ENCODE measurements at regions not wholly inside any gene's neighbourhood (a gene's known extent, or its start where the extent isn't known, plus 50 kb on each side); places are given as distances from the start of the nearest gene placed in this dataset.
"Not testable (repeated sequence)": the region's sequence is repeated elsewhere in the genome, so short reads cannot be mapped to it uniquely, and the experiment has no call there.

GRCh38 chr19:31039151-31039550 lies 310.1 kb downstream of the TSHZ3 start:
- Histone ChIP-seq H3K27ac (ENCODE audit: low read length) (no peak overlapping the region), H3K4me1 (ENCODE audit: control insufficient read depth, insufficient read depth, low read length) (peaks cover 9% of the 10 kb centered on the region), H3K27me3 (ENCODE audit: control insufficient read depth in 1 of 2, insufficient read depth in 2 of 2, low read length in 2 of 2) (no peaks in the 10 kb centered on the region), H3K9ac (ENCODE audit: low read length in 2 of 2) (no peak overlapping the region), H3K36me3 (ENCODE audit: control insufficient read depth in 2 of 2, insufficient read depth in 2 of 2, low read length in 2 of 2) (no peaks in the 10 kb centered on the region), H3K9me3 (ENCODE audit: control insufficient read depth in 2 of 2, low read length in 2 of 2) (no peaks in the 10 kb centered on the region), H3K4me3 (ENCODE audit: low read length in 2 of 2) (no peak overlapping the region)

- Histone ChIP-seq H3K9ac (ENCODE audit: low read length in 2 of 2) (no peak overlapping the region), H3K4me3 (ENCODE audit: low read length in 2 of 2) (no peak overlapping the region), H3K27ac (ENCODE audit: low read length) (no peak overlapping the region), H3K36me3 (ENCODE audit: control insufficient read depth in 2 of 2, insufficient read depth in 2 of 2, low read length in 2 of 2) (no peaks in the 10 kb centered on the region), H3K9me3 (ENCODE audit: control insufficient read depth in 2 of 2, low read length in 2 of 2) (no peaks in the 10 kb centered on the region), H3K4me1 (ENCODE audit: control insufficient read depth, insufficient read depth, low read length) (peaks cover 9% of the 10 kb centered on the region), H3K27me3 (ENCODE audit: control insufficient read depth in 1 of 2, insufficient read depth in 2 of 2, low read length in 2 of 2) (no peaks in the 10 kb centered on the region)
Measured at GRCh38 chr19:31037286-31037980, 311.8 kb downstream of the TSHZ3 start.

- not testable (repeated sequence) for H3K9me3 ChIP-seq (ENCODE audit: control insufficient read depth in 2 of 2, low read length in 2 of 2); H3K4me3 ChIP-seq (ENCODE audit: low read length in 2 of 2); H3K27me3 ChIP-seq (ENCODE audit: control insufficient read depth in 1 of 2, insufficient read depth in 2 of 2, low read length in 2 of 2); H3K27ac ChIP-seq (ENCODE audit: low read length); H3K9ac ChIP-seq (ENCODE audit: low read length in 2 of 2); H3K36me3 ChIP-seq (ENCODE audit: control insufficient read depth in 2 of 2, insufficient read depth in 2 of 2, low read length in 2 of 2); H3K4me1 ChIP-seq (ENCODE audit: control insufficient read depth, insufficient read depth, low read length)
Measured at GRCh38 chr19:31031455-31031854, 317.8 kb downstream of the TSHZ3 start.

DNA sequence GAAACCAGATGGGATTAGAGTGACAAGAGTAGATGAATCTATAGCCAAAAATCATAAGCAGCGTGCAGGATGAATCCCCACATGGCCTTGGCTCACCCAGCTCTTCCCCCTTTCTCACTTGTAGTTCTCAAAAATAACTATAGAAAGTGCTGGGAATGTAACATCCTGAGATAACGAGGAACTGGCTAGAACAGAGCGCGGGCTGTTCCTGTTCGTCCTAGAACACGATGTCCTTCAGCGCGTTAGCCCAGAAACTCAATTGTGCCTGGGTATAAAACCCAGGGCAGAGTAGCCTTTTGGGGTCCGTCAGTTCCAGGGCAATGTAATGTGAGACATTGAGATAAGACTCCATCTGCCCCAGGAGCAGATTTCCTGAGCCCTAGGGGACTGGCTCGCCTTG lies 326.2 kb downstream of the TSHZ3 start:
- Histone ChIP-seq H3K27me3 (ENCODE audit: control insufficient read depth in 1 of 2, insufficient read depth in 2 of 2, low read length in 2 of 2) (no peaks in the 10 kb centered on the region), H3K9ac (ENCODE audit: low read length in 2 of 2) (no peak overlapping the region), H3K27ac (ENCODE audit: low read length) (no peak overlapping the region), H3K4me1 (ENCODE audit: control insufficient read depth, insufficient read depth, low read length) (no peaks in the 10 kb centered on the region), H3K4me3 (ENCODE audit: low read length in 2 of 2) (no peak overlapping the region), H3K36me3 (ENCODE audit: control insufficient read depth in 2 of 2, insufficient read depth in 2 of 2, low read length in 2 of 2) (no peaks in the 10 kb centered on the region), H3K9me3 (ENCODE audit: control insufficient read depth in 2 of 2, low read length in 2 of 2) (peaks cover 0 to 3% of the 10 kb centered on the region in 2 donors)

DNA sequence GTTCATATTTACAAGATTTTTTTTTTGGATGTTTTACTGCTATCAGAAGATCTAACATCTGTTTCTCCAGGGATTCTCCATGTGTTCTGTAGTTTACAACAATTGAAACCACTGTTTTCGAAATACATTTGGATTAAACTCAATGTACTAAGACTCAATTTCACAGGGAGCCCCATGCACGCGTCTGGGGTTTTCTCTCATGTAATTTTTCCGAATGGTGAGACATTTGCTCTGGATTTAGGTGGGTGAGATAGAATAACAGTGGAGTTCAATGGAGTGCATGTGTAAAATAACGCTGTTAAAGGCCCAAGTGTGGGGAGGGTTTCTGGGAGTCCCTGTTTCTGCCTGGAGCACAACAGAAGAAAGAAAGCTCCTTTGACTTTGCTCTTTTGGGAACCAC lies 330.3 kb downstream of the TSHZ3 start:
- peaks cover 0 to 3% of the 10 kb centered on the region in 2 donors for H3K9me3 ChIP-seq (ENCODE audit: control insufficient read depth in 2 of 2, low read length in 2 of 2)
- no peaks in the 10 kb centered on the region for H3K4me1 ChIP-seq (ENCODE audit: control insufficient read depth, insufficient read depth, low read length)
- H3K27me3 ChIP-seq (ENCODE audit: control insufficient read depth in 1 of 2, insufficient read depth in 2 of 2, low read length in 2 of 2): no peaks in the 10 kb centered on the region
- no peak overlapping the region for H3K27ac ChIP-seq (ENCODE audit: low read length)
- H3K9ac ChIP-seq (ENCODE audit: low read length in 2 of 2): no peak overlapping the region
- H3K36me3 ChIP-seq (ENCODE audit: control insufficient read depth in 2 of 2, insufficient read depth in 2 of 2, low read length in 2 of 2): no peaks in the 10 kb centered on the region
- H3K4me3 ChIP-seq (ENCODE audit: low read length in 2 of 2): no peak overlapping the region

- no peak overlapping the region for H3K9ac ChIP-seq (ENCODE audit: low read length in 2 of 2)
- no peaks in the 10 kb centered on the region for H3K4me1 ChIP-seq (ENCODE audit: control insufficient read depth, insufficient read depth, low read length)
- no peak overlapping the region for H3K4me3 ChIP-seq (ENCODE audit: low read length in 2 of 2)
- H3K36me3 ChIP-seq (ENCODE audit: control insufficient read depth in 2 of 2, insufficient read depth in 2 of 2, low read length in 2 of 2): no peaks in the 10 kb centered on the region
- H3K27me3 ChIP-seq (ENCODE audit: control insufficient read depth in 1 of 2, insufficient read depth in 2 of 2, low read length in 2 of 2): no peaks in the 10 kb centered on the region
- H3K9me3 ChIP-seq (ENCODE audit: control insufficient read depth in 2 of 2, low read length in 2 of 2): no peaks in the 10 kb centered on the region
- H3K27ac ChIP-seq (ENCODE audit: low read length): no peak overlapping the region
Measured at GRCh38 chr19:31015778-31016177, 333.5 kb downstream of the TSHZ3 start.

GRCh38 chr19:31014668-31015067 lies 334.6 kb downstream of the TSHZ3 start:
- Histone ChIP-seq H3K9me3 (ENCODE audit: control insufficient read depth in 2 of 2, low read length in 2 of 2) (no peaks in the 10 kb centered on the region), H3K9ac (ENCODE audit: low read length in 2 of 2) (no peak overlapping the region)

DNA sequence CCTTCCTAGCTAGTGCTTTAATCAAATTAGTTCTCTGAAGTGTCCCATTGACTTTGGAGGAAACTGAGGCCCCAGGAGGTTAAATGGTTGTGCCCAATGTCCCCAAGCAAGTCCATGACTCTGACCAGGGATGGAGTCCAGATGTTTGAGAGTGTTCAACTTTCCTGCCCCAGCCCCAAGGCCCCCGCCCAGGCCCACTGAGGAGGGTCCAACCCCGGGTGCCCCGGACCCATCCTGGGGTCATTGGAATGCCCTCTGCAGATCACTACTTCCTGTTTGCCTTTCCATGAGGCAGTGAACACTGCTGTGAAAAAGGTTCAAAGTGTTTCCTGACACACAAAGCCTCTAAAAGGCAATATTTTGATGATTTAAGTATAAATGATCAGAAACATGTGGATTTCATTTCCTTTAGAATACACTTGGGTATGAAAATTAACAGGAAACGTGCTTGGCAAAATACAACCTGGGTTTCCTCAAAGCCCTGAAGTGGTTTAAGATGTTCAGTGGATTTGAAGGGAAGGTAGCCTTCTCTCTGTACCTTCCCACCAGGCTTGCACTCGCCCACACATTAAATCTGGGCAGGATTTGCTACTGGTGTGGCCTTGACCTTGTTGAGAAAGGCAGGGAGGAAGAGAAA lies 335.7 kb downstream of the TSHZ3 start:
- H3K36me3 ChIP-seq (ENCODE audit: control insufficient read depth in 2 of 2, insufficient read depth in 2 of 2, low read length in 2 of 2): no peaks in the 10 kb centered on the region
- H3K9ac ChIP-seq (ENCODE audit: low read length in 2 of 2): no peak overlapping the region
- H3K4me3 ChIP-seq (ENCODE audit: low read length in 2 of 2): no peak overlapping the region
- no peaks in the 10 kb centered on the region for H3K4me1 ChIP-seq (ENCODE audit: control insufficient read depth, insufficient read depth, low read length)
- H3K27ac ChIP-seq (ENCODE audit: low read length): no peak overlapping the region
- no peaks in the 10 kb centered on the region for H3K27me3 ChIP-seq (ENCODE audit: control insufficient read depth in 1 of 2, insufficient read depth in 2 of 2, low read length in 2 of 2)
- no peaks in the 10 kb centered on the region for H3K9me3 ChIP-seq (ENCODE audit: control insufficient read depth in 2 of 2, low read length in 2 of 2)

More at GRCh38 chr19:31014668-31015067, 334.6 kb downstream of the TSHZ3 start:
- Histone ChIP-seq H3K27ac (ENCODE audit: low read length) (no peak overlapping the region), H3K27me3 (ENCODE audit: control insufficient read depth in 1 of 2, insufficient read depth in 2 of 2, low read length in 2 of 2) (no peaks in the 10 kb centered on the region), H3K4me1 (ENCODE audit: control insufficient read depth, insufficient read depth, low read length) (no peaks in the 10 kb centered on the region), H3K4me3 (ENCODE audit: low read length in 2 of 2) (no peak overlapping the region), H3K36me3 (ENCODE audit: control insufficient read depth in 2 of 2, insufficient read depth in 2 of 2, low read length in 2 of 2) (no peaks in the 10 kb centered on the region)

DNA sequence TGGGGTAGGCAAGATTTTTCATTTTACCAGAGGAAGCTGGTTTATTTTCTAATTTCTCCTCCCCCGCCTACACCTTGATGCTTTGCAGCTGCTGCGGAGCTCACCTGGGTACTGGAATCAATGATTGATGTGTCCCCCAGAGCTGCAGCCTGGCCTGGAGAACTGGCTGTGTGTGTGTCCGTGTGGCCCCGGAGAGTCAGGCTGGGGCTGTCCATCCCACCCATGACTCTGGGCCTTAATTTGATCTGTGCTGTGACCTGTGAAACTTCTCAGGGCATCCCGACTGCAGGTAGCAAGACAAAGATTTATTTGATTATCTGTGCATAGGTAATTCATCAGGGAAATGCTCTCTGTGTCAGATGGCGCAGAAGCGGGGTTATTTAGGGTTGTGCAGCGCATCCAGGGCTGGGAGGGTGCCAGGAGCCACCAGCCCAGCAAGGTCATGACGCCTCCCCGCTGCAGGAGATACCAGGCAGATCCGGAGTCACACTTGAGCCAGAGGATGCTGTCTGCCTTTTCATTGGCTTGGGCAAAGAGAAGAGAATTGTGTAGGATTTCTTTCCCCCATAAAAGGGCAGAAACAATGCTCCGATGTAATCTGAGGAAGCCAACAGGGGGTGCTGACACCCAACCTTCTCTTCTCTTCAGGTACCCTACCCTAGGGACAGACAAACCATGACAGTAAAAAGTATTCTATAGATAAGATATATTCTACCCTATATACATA lies 346.6 kb downstream of the TSHZ3 start:
- Histone ChIP-seq H3K27me3 (ENCODE audit: control insufficient read depth in 1 of 2, insufficient read depth in 2 of 2, low read length in 2 of 2) (peaks cover 0 to 7% of the 10 kb centered on the region in 2 donors), H3K36me3 (ENCODE audit: control insufficient read depth in 2 of 2, insufficient read depth in 2 of 2, low read length in 2 of 2) (no peaks in the 10 kb centered on the region), H3K9ac (ENCODE audit: low read length in 2 of 2) (no peak overlapping the region), H3K27ac (ENCODE audit: low read length) (no peak overlapping the region), H3K4me3 (ENCODE audit: low read length in 2 of 2) (no peak overlapping the region), H3K4me1 (ENCODE audit: control insufficient read depth, insufficient read depth, low read length) (no peaks in the 10 kb centered on the region), H3K9me3 (ENCODE audit: control insufficient read depth in 2 of 2, low read length in 2 of 2) (no peaks in the 10 kb centered on the region)

DNA sequence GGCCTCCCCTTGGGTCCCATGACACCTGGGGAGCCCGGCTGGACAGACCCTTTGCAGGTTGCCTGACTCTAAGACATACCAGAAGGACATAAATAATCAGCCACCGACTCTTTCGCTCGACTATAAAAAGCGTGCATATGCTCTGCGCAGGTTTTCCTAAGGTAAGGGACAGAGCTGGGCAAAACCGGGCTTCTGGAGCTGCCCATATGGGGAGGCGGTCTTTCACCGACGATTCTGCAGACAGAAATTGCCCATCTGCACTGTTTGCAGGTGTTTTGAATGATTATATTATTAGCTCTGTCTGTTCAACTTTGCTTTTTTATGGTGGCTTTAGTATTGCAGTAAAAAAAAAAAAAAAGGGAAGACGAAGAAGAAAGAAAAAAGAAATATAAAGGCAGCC lies 347.2 kb downstream of the TSHZ3 start:
- no peaks in the 10 kb centered on the region for H3K36me3 ChIP-seq (ENCODE audit: control insufficient read depth in 2 of 2, insufficient read depth in 2 of 2, low read length in 2 of 2)
- H3K27me3 ChIP-seq (ENCODE audit: control insufficient read depth in 1 of 2, insufficient read depth in 2 of 2, low read length in 2 of 2): peaks cover 0 to 7% of the 10 kb centered on the region in 2 donors
- H3K9ac ChIP-seq (ENCODE audit: low read length in 2 of 2): no peak overlapping the region
- H3K9me3 ChIP-seq (ENCODE audit: control insufficient read depth in 2 of 2, low read length in 2 of 2): no peaks in the 10 kb centered on the region
- H3K27ac ChIP-seq (ENCODE audit: low read length): no peak overlapping the region
- no peak overlapping the region for H3K4me3 ChIP-seq (ENCODE audit: low read length in 2 of 2)
- H3K4me1 ChIP-seq (ENCODE audit: control insufficient read depth, insufficient read depth, low read length): no peaks in the 10 kb centered on the region

DNA sequence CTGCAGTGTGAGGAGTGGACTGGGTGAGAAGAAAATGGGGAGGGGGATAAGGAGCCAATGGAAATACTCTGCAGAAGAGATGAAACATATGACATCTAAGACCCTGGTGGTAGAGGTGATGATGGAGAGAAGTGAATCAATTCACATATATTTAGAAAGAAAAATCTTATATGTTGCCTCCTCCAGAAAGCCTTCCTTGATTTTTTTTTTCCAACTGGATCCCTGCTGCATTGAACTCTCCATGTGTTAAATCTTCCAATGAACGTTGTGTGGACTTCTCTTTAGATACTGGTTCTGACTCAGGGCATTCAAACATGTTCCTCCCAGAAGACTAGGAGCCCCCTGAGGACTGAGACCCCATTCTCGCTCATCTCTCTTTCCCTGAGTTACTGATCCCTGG lies 348.3 kb downstream of the TSHZ3 start:
- Histone ChIP-seq H3K27me3 (ENCODE audit: control insufficient read depth in 1 of 2, insufficient read depth in 2 of 2, low read length in 2 of 2) (peaks cover 0 to 7% of the 10 kb centered on the region in 2 donors), H3K27ac (ENCODE audit: low read length) (no peak overlapping the region), H3K4me3 (ENCODE audit: low read length in 2 of 2) (no peak overlapping the region), H3K9ac (ENCODE audit: low read length in 2 of 2) (no peak overlapping the region), H3K36me3 (ENCODE audit: control insufficient read depth in 2 of 2, insufficient read depth in 2 of 2, low read length in 2 of 2) (no peaks in the 10 kb centered on the region), H3K9me3 (ENCODE audit: control insufficient read depth in 2 of 2, low read length in 2 of 2) (no peaks in the 10 kb centered on the region), H3K4me1 (ENCODE audit: control insufficient read depth, insufficient read depth, low read length) (no peaks in the 10 kb centered on the region)

Measured in stomach smooth muscle (tissue), 2 donors.